ENCODE measurements at regions not wholly inside any gene's neighbourhood (a gene's known extent, or its start where the extent isn't known, plus 50 kb on each side); places are given as distances from the start of the nearest gene placed in this dataset.
"Not testable (repeated sequence)": the region's sequence is repeated elsewhere in the genome, so short reads cannot be mapped to it uniquely, and the experiment has no call there.

- DNase-seq: no peak
Observed at GRCh38 chr7:130789436-130789835, 55.4 kb upstream of the KLF14 start.

- no peak for DNase-seq
Observed at GRCh38 chr7:130791746-130792145, 57.7 kb upstream of the KLF14 start.

- DNase-seq: no peak
Observed at GRCh38 chr7:130793855-130794618, 60.0 kb upstream of the KLF14 start.

- no peak for DNase-seq
Observed at GRCh38 chr7:130794619-130794922, 60.6 kb upstream of the KLF14 start.

GRCh38 chr7:130796425-130796824 is 62.4 kb upstream of the KLF14 start:
- DNase-seq: not testable (repeated sequence)

GRCh38 chr7:130803127-130803526 is 69.1 kb upstream of the KLF14 start:
- DNase-seq: no peak

GRCh38 chr7:130804220-130804619 is 70.2 kb upstream of the KLF14 start:
- DNase-seq: no peak

GRCh38 chr7:130812819-130813218 is 78.8 kb upstream of the KLF14 start:
- DNase-seq: not testable (repeated sequence)

- DNase-seq: no peak
Observed at GRCh38 chr7:130814778-130815335, 80.8 kb upstream of the KLF14 start.

- DNase-seq: no peak
Observed at GRCh38 chr7:130818056-130818455, 84.0 kb upstream of the KLF14 start.

- DNase-seq: no peak
Observed at GRCh38 chr7:130821864-130822263, 87.9 kb upstream of the KLF14 start.

GRCh38 chr7:130822642-130823041 is 88.6 kb upstream of the KLF14 start:
- DNase-seq: no peak

- DNase-seq: no peak
Observed at GRCh38 chr7:130823060-130823459, 89.1 kb upstream of the KLF14 start.

GRCh38 chr7:130825819-130826218 is 91.8 kb upstream of the KLF14 start:
- DNase-seq: no peak

- DNase-seq: no peak
Observed at GRCh38 chr7:130829415-130829814, 95.4 kb upstream of the KLF14 start.

GRCh38 chr7:130831322-130831721 is 97.3 kb upstream of the KLF14 start:
- DNase-seq: no peak

GRCh38 chr7:130831817-130832481 is 97.9 kb upstream of the KLF14 start:
- DNase-seq: no peak

GRCh38 chr7:130838738-130839137 is 104.7 kb upstream of the KLF14 start:
- no peak for DNase-seq

GRCh38 chr7:130840599-130840998 is 106.6 kb upstream of the KLF14 start:
- DNase-seq: no peak

- DNase-seq: no peak
Observed at GRCh38 chr7:130841416-130841815, 107.4 kb upstream of the KLF14 start.

- no peak for DNase-seq
Observed at GRCh38 chr7:130843703-130844102, 109.7 kb upstream of the KLF14 start.

- no peak for DNase-seq
Observed at GRCh38 chr7:130844811-130845580, 111.0 kb upstream of the KLF14 start.

GRCh38 chr7:130845581-130846085 is 111.6 kb upstream of the KLF14 start:
- no peak for DNase-seq

Data from femur (tissue), 1 donor.